ENCODE measurements at regions not wholly inside any gene's neighbourhood (a gene's known extent, or its start where the extent isn't known, plus 50 kb on each side); places are given as distances from the start of the nearest gene placed in this dataset.

GRCh38 chr2:40544072-40544471 is 92.2 kb upstream of the SLC8A1 start:
- ChIA-PET POLR2A (ENCODE audit: unreplicated experiment) (no interaction called here), CTCF (no interaction called here)
- H3K9me3 ChIP-seq (ENCODE audit: insufficient read depth, low read depth) = no peaks in the 10 kb centered on the region
- intact Hi-C loops (cut with micrococcal nuclease; ENCODE audit: unreplicated experiment) = no loop called here
- no TSS peak for BruUV-seq (replicated peaks)
- no peak overlapping the region for H2AFZ ChIP-seq
- no peaks in the 10 kb centered on the region for H4K20me1 ChIP-seq (ENCODE audit: insufficient read depth)
- no peaks in the 10 kb centered on the region for H3K4me1 ChIP-seq (replicated peaks; ENCODE audit: insufficient read depth)
- no peak for DNase-seq
- H3F3A ChIP-seq (ENCODE audit: insufficient read depth, low read depth) = no peaks in the 10 kb centered on the region
- TF ChIP-seq EZH2 (IDR thresholded peaks at IDR 0.05; ENCODE audit: low read depth) (no peak), CTCF (conservative IDR thresholded peaks at IDR 0.05) (no peak)
- no peaks in the 10 kb centered on the region for H3K79me2 ChIP-seq (ENCODE audit: low read depth)
- no peak overlapping the region for H3K4me2 ChIP-seq
- no peak overlapping the region for H3K4me3 ChIP-seq
- no peaks in the 10 kb centered on the region for H3K27me3 ChIP-seq (ENCODE audit: insufficient read depth, low read depth)
- H3K27ac ChIP-seq = no peak overlapping the region
- H3K9me2 ChIP-seq (ENCODE audit: insufficient read depth) = no peaks in the 10 kb centered on the region
- H3K36me3 ChIP-seq (ENCODE audit: low read depth) = no peaks in the 10 kb centered on the region

- BruUV-seq (replicated peaks) = no TSS peak
- H3K27ac ChIP-seq = no peak overlapping the region
- no peak for DNase-seq
Observed at GRCh38 chr2:40545645-40546044, 93.8 kb upstream of the SLC8A1 start.

GRCh38 chr2:40546439-40547191 is 94.7 kb upstream of the SLC8A1 start:
- Histone ChIP-seq H2AFZ (0 out of 2 replicates have a peak overlapping the region, but pooled peaks have one; percentile 23), H3K27me3 (ENCODE audit: insufficient read depth, low read depth) (no peaks in the 10 kb centered on the region), H3K4me3 (no peak overlapping the region), H3F3A (ENCODE audit: insufficient read depth, low read depth) (no peaks in the 10 kb centered on the region), H4K20me1 (ENCODE audit: insufficient read depth) (no peaks in the 10 kb centered on the region), H3K27ac (no peak overlapping the region), H3K9me2 (ENCODE audit: insufficient read depth) (no peaks in the 10 kb centered on the region), H3K36me3 (ENCODE audit: low read depth) (no peaks in the 10 kb centered on the region), H3K79me2 (ENCODE audit: low read depth) (no peaks in the 10 kb centered on the region), H3K4me2 (no peak overlapping the region), H3K4me1 (replicated peaks; ENCODE audit: insufficient read depth) (no peaks in the 10 kb centered on the region), H3K9me3 (ENCODE audit: insufficient read depth, low read depth) (no peaks in the 10 kb centered on the region)
- CTCF ChIA-PET = no interaction called here
- DNase-seq = no peak
- TF ChIP-seq CTCF (conservative IDR thresholded peaks at IDR 0.05) (no peak), EZH2 (IDR thresholded peaks at IDR 0.05; ENCODE audit: low read depth) (no peak)
- no TSS peak for BruUV-seq (replicated peaks)
- POLR2A ChIA-PET (ENCODE audit: unreplicated experiment) = no interaction called here
- intact Hi-C loops (cut with micrococcal nuclease; ENCODE audit: unreplicated experiment) = no loop called here

More at GRCh38 chr2:40545645-40546044, 93.8 kb upstream of the SLC8A1 start:
- H3K9me2 ChIP-seq (ENCODE audit: insufficient read depth) = no peaks in the 10 kb centered on the region
- CTCF ChIA-PET = no interaction called here
- no peaks in the 10 kb centered on the region for H3K9me3 ChIP-seq (ENCODE audit: insufficient read depth, low read depth)
- no peak overlapping the region for H3K4me3 ChIP-seq
- H3K4me1 ChIP-seq (replicated peaks; ENCODE audit: insufficient read depth) = no peaks in the 10 kb centered on the region
- TF ChIP-seq CTCF (conservative IDR thresholded peaks at IDR 0.05) = no peak
- no peak for TF ChIP-seq EZH2 (IDR thresholded peaks at IDR 0.05; ENCODE audit: low read depth)
- 0 out of 2 replicates have a peak overlapping the region, but pooled peaks have one; percentile 34 for H2AFZ ChIP-seq
- H3K36me3 ChIP-seq (ENCODE audit: low read depth) = no peaks in the 10 kb centered on the region
- H3K4me2 ChIP-seq = no peak overlapping the region
- no peaks in the 10 kb centered on the region for H3F3A ChIP-seq (ENCODE audit: insufficient read depth, low read depth)
- POLR2A ChIA-PET (ENCODE audit: unreplicated experiment) = no interaction called here
- no peaks in the 10 kb centered on the region for H3K79me2 ChIP-seq (ENCODE audit: low read depth)
- H4K20me1 ChIP-seq (ENCODE audit: insufficient read depth) = no peaks in the 10 kb centered on the region
- intact Hi-C loops (cut with micrococcal nuclease; ENCODE audit: unreplicated experiment) = no loop called here
- no peaks in the 10 kb centered on the region for H3K27me3 ChIP-seq (ENCODE audit: insufficient read depth, low read depth)

Measured in PC-9 (cell line).